Epithelial cell of proximal tubule (primary cell): ENCODE measurements at regions not wholly inside any gene's neighbourhood (a gene's known extent, or its start where the extent isn't known, plus 50 kb on each side); places are given as distances from the start of the nearest gene placed in this dataset.
"Not testable (repeated sequence)": the region's sequence is repeated elsewhere in the genome, so short reads cannot be mapped to it uniquely, and the experiment has no call there.

Experiments used
- DNase-seq: peaks from one replicate; pipeline ENCODE4 v3.0.0-alpha.2; 2011; ENCODE audit warnings: low read depth
- H3K4me3 ChIP-seq: 2 replicates; pipeline ENCODE4 v1.5.1; 2011; ENCODE audit warnings: low read depth, mild to moderate bottlenecking, low read length
- CTCF ChIP-seq: conservative IDR thresholded peaks from 2 replicates; pipeline ENCODE4 v1.5.1; 2012; ENCODE audit warnings: low read depth, mild to moderate bottlenecking, low read length

- no peak for DNase-seq
- H3K4me3 ChIP-seq = no peak overlapping the region
- no peak for TF ChIP-seq CTCF
Observed at GRCh38 chr12:68441167-68441566, 109.0 kb upstream of the MDM1 start.

DNA sequence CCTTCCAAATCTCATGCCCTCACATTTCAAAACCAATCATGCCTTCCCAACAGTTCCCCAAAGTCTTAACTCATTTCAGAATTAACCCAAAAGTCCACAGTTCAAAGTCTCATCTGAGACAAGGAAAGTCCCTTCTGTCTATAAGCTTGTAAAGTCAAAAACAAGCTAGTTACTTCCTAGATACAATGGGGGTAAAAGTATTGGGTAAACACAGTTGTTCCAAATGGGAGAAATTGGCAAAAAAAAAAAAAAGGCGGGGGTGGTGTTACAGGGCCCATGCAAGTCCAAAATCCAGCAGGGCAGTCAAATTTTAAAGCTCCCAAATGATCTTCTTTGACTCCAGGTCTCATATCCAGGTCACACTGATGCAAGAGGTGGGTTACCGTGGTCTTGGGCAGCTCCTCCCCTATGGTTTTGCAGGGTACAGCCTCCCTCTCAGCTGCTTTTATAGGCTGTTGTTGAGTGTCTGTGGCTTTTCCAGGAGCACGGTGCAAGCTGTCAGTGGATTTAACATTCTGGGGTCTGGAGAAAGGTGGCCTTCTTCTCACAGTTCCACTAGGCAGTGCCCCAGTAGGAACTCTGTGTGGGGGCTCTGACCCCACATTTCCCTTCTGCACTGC is 110.3 kb upstream of the MDM1 start:
- not testable (repeated sequence) for DNase-seq, H3K4me3 ChIP-seq

GRCh38 chr12:68443695-68444094 is 111.5 kb upstream of the MDM1 start:
- not testable (repeated sequence) for H3K4me3 ChIP-seq, DNase-seq

DNA sequence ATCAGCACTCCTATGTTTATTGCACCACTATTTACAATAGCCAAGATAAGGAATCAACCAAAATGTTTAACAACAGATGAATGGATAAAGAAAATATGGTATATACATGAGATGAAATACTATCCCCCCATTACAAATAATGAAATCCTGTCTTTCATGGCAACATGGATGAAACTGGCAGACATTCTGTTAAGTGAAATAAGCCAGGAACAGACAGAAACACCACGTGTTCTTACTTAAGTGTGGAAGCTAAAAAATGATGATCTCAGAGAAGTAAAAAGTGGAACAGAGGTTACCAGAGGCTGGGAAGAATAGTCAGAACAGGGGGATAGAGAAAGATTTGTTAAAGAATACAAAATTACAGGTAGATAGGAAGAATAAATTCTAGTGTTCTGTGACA is 113.7 kb upstream of the MDM1 start:
- no peak for TF ChIP-seq CTCF
- no peak overlapping the region for H3K4me3 ChIP-seq
- no peak for DNase-seq

DNA sequence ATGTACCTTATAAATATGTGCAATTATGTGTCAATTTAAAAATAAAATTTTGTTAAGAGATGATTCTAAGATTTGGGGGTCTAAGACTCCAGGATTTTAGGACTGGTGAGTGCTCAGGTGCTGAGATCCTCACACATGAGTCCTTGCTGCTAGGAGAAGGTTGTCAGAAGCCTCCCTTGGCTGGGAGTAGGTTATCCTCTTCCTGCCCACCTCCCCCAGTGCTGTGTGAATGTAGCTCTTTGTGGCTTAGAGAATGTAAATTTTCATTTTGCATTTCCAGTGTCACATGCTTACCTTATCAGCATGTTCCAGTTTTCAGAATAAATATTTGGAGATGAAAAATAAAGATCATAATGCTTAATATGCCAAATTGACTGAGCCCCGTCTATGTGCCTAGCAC is 114.2 kb upstream of the MDM1 start:
- DNase-seq = no peak
- no peak overlapping the region for H3K4me3 ChIP-seq
- no peak for TF ChIP-seq CTCF

- H3K4me3 ChIP-seq = no peak overlapping the region
- DNase-seq = no peak
- TF ChIP-seq CTCF = no peak
Observed at GRCh38 chr12:68446901-68447796, 115.0 kb upstream of the MDM1 start.

GRCh38 chr12:68447797-68448260 is 115.7 kb upstream of the MDM1 start:
- DNase-seq = no peak
- H3K4me3 ChIP-seq = no peak overlapping the region
- no peak for TF ChIP-seq CTCF

GRCh38 chr12:68449196-68449595 is 117.0 kb upstream of the MDM1 start:
- DNase-seq = no peak
- no peak for TF ChIP-seq CTCF
- no peak overlapping the region for H3K4me3 ChIP-seq
